Gastrocnemius medialis (tissue), 4 donors: ENCODE measurements at regions not wholly inside any gene's neighbourhood (a gene's known extent, or its start where the extent isn't known, plus 50 kb on each side); places are given as distances from the start of the nearest gene placed in this dataset.

Source experiments
- ATAC-seq, 2 donors: fragments of 150-250 bp; one replicate each; pipeline ENCODE4 v1.9.1; 2016
- DNase-seq, 2 donors: peaks; one replicate each; pipeline ENCODE4 v3.0.0-alpha.2; 2019
- H3K27ac ChIP-seq, 4 donors: fragments of 200-600 bp; sonication (generic); 1 replicate in 1 of 4; 2 replicates in 3 of 4; pipeline ENCODE4 v1.5.1; 2016 to 2018; ENCODE audit warnings: mild to moderate bottlenecking in 2 of 4, moderate library complexity in 1 of 4
- H3K27me3 ChIP-seq, 3 donors: fragments of 200-600 bp; sonication (generic) in 2 of 3; 1 replicate in 1 of 3; 2 replicates in 2 of 3; pipeline versions ENCODE4 v1.5.1 to v1.6.0; 2016 to 2019; ENCODE audit warnings: mild to moderate bottlenecking in 1 of 3, moderate library complexity in 1 of 3
- H3K36me3 ChIP-seq, 2 donors: fragments of 200-600 bp; sonication (generic) in 1 of 2; one replicate each; pipeline ENCODE4 v1.5.1; 2017 to 2018
- H3K4me1 ChIP-seq, 2 donors: fragments of 200-600 bp; sonication (generic) in 1 of 2; one replicate each; pipeline ENCODE4 v1.5.1; 2016 to 2017; ENCODE audit warnings: mild to moderate bottlenecking in 2 of 2
- H3K4me3 ChIP-seq, 4 donors: fragments of 200-600 bp; sonication (generic) in 3 of 4; 1 replicate in 1 of 4; 2 replicates in 3 of 4; pipeline ENCODE4 v1.5.1; 2016 to 2019; ENCODE audit warnings: mild to moderate bottlenecking in 2 of 4
- H3K9me3 ChIP-seq, 3 donors: fragments of 200-600 bp; sonication (generic) in 2 of 3; 1 replicate in 1 of 3; 2 replicates in 2 of 3; pipeline ENCODE4 v1.5.1; 2016 to 2019
- CTCF ChIP-seq, 5 experiments: fragments of 450-650 bp in 3 of 5; fragments of 200-600 bp in 2 of 5; sonication (generic) in 2 of 5; IDR thresholded peaks in 4 of 5; conservative IDR thresholded peaks in 1 of 5; 1 replicate in 4 of 5; 2 replicates in 1 of 5; pipeline ENCODE4 v1.5.1; 2016 to 2019; ENCODE audit warnings: antibody characterized with exemption in 5 of 5, mild to moderate bottlenecking in 3 of 5, moderate library complexity in 3 of 5
- POLR2A ChIP-seq, 2 donors: fragments of 450-650 bp; IDR thresholded peaks; one replicate each; pipeline ENCODE4 v1.6.1; 2017; ENCODE audit warnings: antibody characterized with exemption in 2 of 2, mild to moderate bottlenecking in 2 of 2, moderate library complexity in 2 of 2
- in situ Hi-C, 4 donors: fragments of 200-750 bp; cut with MboI; loops; one replicate each; pipeline versions ENCODE4 v1.15.0 to v1.8.0; 2017; ENCODE audit warnings: low sequenced_read_pairs in 4 of 4
- intact Hi-C: fragments of 100-400 bp; cut with DNase I; formaldehyde crosslinking; loops from one replicate; pipeline ENCODE4 v1.15.1; 2023; ENCODE audit warnings: low total_unique reads

DNA sequence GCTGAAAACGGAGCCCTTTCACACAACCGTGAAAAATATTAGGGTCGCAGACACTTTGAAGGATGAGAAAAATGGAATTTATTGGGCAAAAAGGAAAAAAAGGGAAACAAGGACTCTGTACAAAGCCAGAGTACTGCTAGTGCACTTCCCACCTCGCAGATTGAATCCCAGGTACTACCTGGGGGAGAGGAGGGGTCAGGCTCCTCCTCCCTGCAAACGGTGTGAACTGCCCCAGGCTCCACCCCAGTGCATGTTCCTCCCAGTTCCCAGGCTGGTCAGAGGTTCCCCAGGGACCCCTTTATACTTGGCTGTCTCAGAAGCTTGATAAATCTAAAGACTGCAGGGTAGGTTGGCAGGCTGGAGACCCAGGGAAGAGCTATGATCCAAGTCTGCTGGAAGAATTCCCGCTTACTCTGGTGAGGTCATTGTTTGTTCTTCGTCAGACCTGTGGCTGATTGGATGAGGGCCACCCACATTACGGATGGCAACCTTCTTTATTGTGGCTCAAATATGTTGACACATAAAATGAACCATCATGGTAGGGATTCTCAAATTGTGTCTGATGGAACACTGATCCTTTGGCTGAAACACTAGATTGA, 290.4 kb upstream of the POU3F3 start:
- intact Hi-C loops (no loop called here), in situ Hi-C loops (no loop called here)
- Histone ChIP-seq H3K4me1 (no peaks in the 10 kb centered on the region), H3K27ac (no peak overlapping the region), H3K4me3 (no peak overlapping the region), H3K27me3 (no peaks in the 10 kb centered on the region), H3K36me3 (no peaks in the 10 kb centered on the region), H3K9me3 (no peaks in the 10 kb centered on the region)
- DNase-seq (no peak), ATAC-seq (no peak)
- TF ChIP-seq CTCF (IDR thresholded peaks at IDR 0.05 in 4 of 5, conservative IDR thresholded peaks at IDR 0.05 in 1 of 5): no peak
- no peak for TF ChIP-seq POLR2A (IDR thresholded peaks at IDR 0.05)

- intact Hi-C loops (no loop called here), in situ Hi-C loops (no loop called here)
- no peaks in the 10 kb centered on the region for H3K4me1 ChIP-seq
- DNase-seq (no peak), ATAC-seq (peak; percentile 14 to 56)
- no peaks in the 10 kb centered on the region for H3K27me3 ChIP-seq
- H3K36me3 ChIP-seq: no peaks in the 10 kb centered on the region
- H3K27ac ChIP-seq: no peak overlapping the region
- no peak overlapping the region for H3K4me3 ChIP-seq
- TF ChIP-seq CTCF (IDR thresholded peaks at IDR 0.05 in 4 of 5, conservative IDR thresholded peaks at IDR 0.05 in 1 of 5) (no peak), POLR2A (IDR thresholded peaks at IDR 0.05) (no peak)
- H3K9me3 ChIP-seq: no peaks in the 10 kb centered on the region
These were observed 285.7 kb upstream of the POU3F3 start for GRCh38 chr2:104568247-104568646.

DNA sequence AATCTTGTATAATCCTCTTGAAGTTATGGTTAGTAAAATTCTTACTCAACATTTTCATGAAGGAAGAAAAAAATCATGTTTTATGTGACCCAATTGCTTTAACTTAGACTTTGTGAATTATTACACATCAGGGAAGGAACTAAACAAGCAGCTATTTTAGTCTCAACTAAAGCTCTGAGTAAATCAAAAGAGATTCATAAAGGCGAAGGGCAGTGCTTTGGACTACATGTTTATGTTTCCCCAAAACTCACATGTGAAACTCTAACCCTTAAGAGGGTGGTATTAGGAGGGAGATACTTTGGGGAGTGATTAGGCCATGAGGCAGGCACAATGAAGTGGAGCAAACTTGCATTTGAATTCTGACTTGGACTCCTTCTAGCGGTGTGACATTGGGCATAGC, 283.7 kb upstream of the POU3F3 start:
- in situ Hi-C loops: no loop called here

DNA sequence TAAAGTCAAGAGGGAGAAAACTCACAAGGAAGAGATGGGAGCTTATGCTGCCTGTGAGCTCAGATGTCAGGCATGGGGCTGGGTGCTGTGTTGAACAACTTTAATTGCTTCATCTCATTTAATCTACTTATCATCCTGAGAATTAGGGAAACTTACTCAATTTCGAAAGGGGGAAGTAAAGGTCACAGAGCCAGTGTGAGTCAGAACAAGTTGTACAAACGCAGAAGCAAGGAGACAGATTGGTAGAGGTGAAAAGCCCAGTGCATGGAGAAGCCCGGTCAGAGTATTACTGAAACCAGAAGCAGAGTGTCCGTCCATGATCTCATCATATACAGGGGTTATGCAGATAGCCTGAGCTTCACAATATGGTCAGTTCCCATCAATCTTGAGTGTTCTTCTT, 281.1 kb upstream of the POU3F3 start:
- no peak overlapping the region for H3K27ac ChIP-seq
- no peaks in the 10 kb centered on the region for H3K4me1 ChIP-seq
- ATAC-seq (no peak), DNase-seq (no peak)
- TF ChIP-seq CTCF (IDR thresholded peaks at IDR 0.05 in 4 of 5, conservative IDR thresholded peaks at IDR 0.05 in 1 of 5) (no peak), POLR2A (IDR thresholded peaks at IDR 0.05) (no peak)
- H3K27me3 ChIP-seq: no peaks in the 10 kb centered on the region
- H3K4me3 ChIP-seq: no peak overlapping the region
- intact Hi-C loops: no loop called here
- H3K36me3 ChIP-seq: no peaks in the 10 kb centered on the region
- H3K9me3 ChIP-seq: no peaks in the 10 kb centered on the region
- in situ Hi-C loops: no loop called here

More for the DNA sequence above, 283.7 kb upstream of the POU3F3 start:
- intact Hi-C loops: no loop called here
- H3K9me3 ChIP-seq: no peaks in the 10 kb centered on the region
- H3K27me3 ChIP-seq: no peaks in the 10 kb centered on the region
- no peaks in the 10 kb centered on the region for H3K36me3 ChIP-seq
- H3K4me1 ChIP-seq: no peaks in the 10 kb centered on the region
- no peak for TF ChIP-seq CTCF (IDR thresholded peaks at IDR 0.05 in 4 of 5, conservative IDR thresholded peaks at IDR 0.05 in 1 of 5)
- TF ChIP-seq POLR2A (IDR thresholded peaks at IDR 0.05): no peak
- no peak for ATAC-seq
- H3K4me3 ChIP-seq: no peak overlapping the region
- H3K27ac ChIP-seq: no peak overlapping the region
- DNase-seq: no peak

- intact Hi-C loops (no loop called here), in situ Hi-C loops (no loop called here)
- H3K27me3 ChIP-seq: no peaks in the 10 kb centered on the region
- no peaks in the 10 kb centered on the region for H3K4me1 ChIP-seq
- TF ChIP-seq POLR2A (IDR thresholded peaks at IDR 0.05): no peak
- TF ChIP-seq CTCF (IDR thresholded peaks at IDR 0.05 in 4 of 5, conservative IDR thresholded peaks at IDR 0.05 in 1 of 5): no peak
- H3K36me3 ChIP-seq: no peaks in the 10 kb centered on the region
- no peak overlapping the region for H3K4me3 ChIP-seq
- ATAC-seq: no peak
- H3K9me3 ChIP-seq: no peaks in the 10 kb centered on the region
- DNase-seq: no peak
- no peak overlapping the region for H3K27ac ChIP-seq
These were observed 279.5 kb upstream of the POU3F3 start for GRCh38 chr2:104574367-104574766.
